ENCODE measurements at regions not wholly inside any gene's neighbourhood (a gene's known extent, or its start where the extent isn't known, plus 50 kb on each side); places are given as distances from the start of the nearest gene placed in this dataset.

GRCh38 chr12:24741216-24741615 lies 207.7 kb downstream of the BCAT1 start:
- H3K4me3 ChIP-seq (replicated peaks in 1 of 3; ENCODE audit: insufficient read depth in 1 of 3, low read depth in 2 of 3, low read length in 3 of 3): no peak overlapping the region
- peaks cover 47% of the 10 kb centered on the region for H3K4me1 ChIP-seq (ENCODE audit: insufficient read depth, low read length)
- ATAC-seq: no peak
- no peaks in the 10 kb centered on the region for H3K36me3 ChIP-seq (replicated peaks in 1 of 2; ENCODE audit: control insufficient read depth in 1 of 2, insufficient read depth in 2 of 2, low read length in 2 of 2)
- no peaks in the 10 kb centered on the region for H3K27me3 ChIP-seq (ENCODE audit: control insufficient read depth in 1 of 2, insufficient read depth in 2 of 2, low read length in 2 of 2)
- intact Hi-C loops (cut with micrococcal nuclease; ENCODE audit: unreplicated experiment) (no loop called here), in situ Hi-C loops (cut with HindIII; ENCODE audit: extremely low pct_ligation_motif_present, low pct_unique_long_range_greater_than_20kb) (no loop called here)
- H4K20me1 ChIP-seq (ENCODE audit: insufficient read depth, low read length): no peaks in the 10 kb centered on the region
- H3K4me2 ChIP-seq (ENCODE audit: low read depth, low read length): no peak overlapping the region
- H3K79me2 ChIP-seq (ENCODE audit: insufficient read depth, low read length): no peaks in the 10 kb centered on the region
- BruUV-seq (replicated peaks): no TSS peak
- ChIA-PET POLR2A (no interaction called here), CTCF (ENCODE audit: low intra/inter-chr PET ratio, low total read pairs) (no interaction called here)
- peak; percentile 23 for FAIRE-seq
- DNase-seq (ENCODE audit: low spot score): no peak
- H3K9ac ChIP-seq (ENCODE audit: insufficient read depth, low read depth, low read length): no peak overlapping the region
- H3K27ac ChIP-seq (ENCODE audit: extremely low read length, insufficient read depth, low read length): no peak overlapping the region
- no peak overlapping the region for H2AFZ ChIP-seq (ENCODE audit: low read length)
- TF ChIP-seq ZFP90 (CRISPR knock-in tag; IDR thresholded peaks at IDR 0.05; ENCODE audit: borderline replicate concordance) (no peak), ZNF614 (CRISPR knock-in tag; IDR thresholded peaks at IDR 0.05; ENCODE audit: borderline replicate concordance) (no peak), ZNF230 (CRISPR knock-in tag; IDR thresholded peaks at IDR 0.05) (no peak), ZNF329 (CRISPR knock-in tag; IDR thresholded peaks at IDR 0.05; ENCODE audit: low read depth) (no peak), RNF2 (conservative IDR thresholded peaks at IDR 0.05; ENCODE audit: low read depth) (no peak), E2F2 (CRISPR knock-in tag; IDR thresholded peaks at IDR 0.05; ENCODE audit: borderline replicate concordance) (no peak), ZBTB1 (CRISPR knock-in tag; IDR thresholded peaks at IDR 0.05; ENCODE audit: borderline replicate concordance) (no peak), ZNF24 (IDR thresholded peaks at IDR 0.05) (no peak), MBD4 (IDR thresholded peaks at IDR 0.05; ENCODE audit: borderline replicate concordance, low read length) (no peak), ARNT (IDR thresholded peaks at IDR 0.05) (no peak), CSRNP2 (CRISPR knock-in tag; conservative IDR thresholded peaks at IDR 0.05; ENCODE audit: low read depth) (no peak), KDM5A (IDR thresholded peaks at IDR 0.05; ENCODE audit: borderline replicate concordance, low read length) (no peak), ZNF770 (CRISPR knock-in tag; IDR thresholded peaks at IDR 0.05) (no peak), TAF1 (CRISPR knock-in tag; IDR thresholded peaks at IDR 0.05) (no peak), KLF13 (CRISPR knock-in tag; IDR thresholded peaks at IDR 0.05) (no peak), ZNF564 (CRISPR knock-in tag; IDR thresholded peaks at IDR 0.05) (no peak), ATF5 (CRISPR knock-in tag; IDR thresholded peaks at IDR 0.05; ENCODE audit: low read depth) (no peak), ZBTB4 (CRISPR knock-in tag; IDR thresholded peaks at IDR 0.05; ENCODE audit: borderline replicate concordance) (no peak)
- no peaks in the 10 kb centered on the region for H3K9me3 ChIP-seq (ENCODE audit: low read length)
- 85% methylated on average over 9 of the region's 9 CpGs for WGBS (ENCODE audit: low lambda C conversion rate)

Data from HepG2 (cell line).